IMR-90 (cell line): ENCODE measurements at regions not wholly inside any gene's neighbourhood (a gene's known extent, or its start where the extent isn't known, plus 50 kb on each side); places are given as distances from the start of the nearest gene placed in this dataset.

Source experiments
- ATAC-seq: fragments of 200-7000 bp; cut with Tn5 transposase; 2 replicates; pipeline ENCODE4 v1.9.1; 2020; ENCODE audit warnings: low read depth, mild to moderate bottlenecking, moderate library complexity
- BruUV-seq: library from RNA; stranded (reverse); fragments of 400-500 nt; replicated peaks from 2 replicates; lab custom pipeline; 2021; lab: Mats Ljungman, UMichigan
- CTCF ChIA-PET: fragments of 300-600 bp; formaldehyde crosslinking; extraction: SDS; loops from one replicate; lab custom pipeline; 2021; ENCODE audit warnings: antibody characterized with exemption; lab: Yijun Ruan, JAX
- POLR2A ChIA-PET: fragments of 300-600 bp; sonication (Branson Sonifier 250); formaldehyde crosslinking; loops from one replicate; lab custom pipeline; 2022; ENCODE audit warnings: antibody characterized with exemption; ENCODE audit not compliant: unreplicated experiment; lab: Charles Lee
- DNase-seq: peaks from one replicate; pipeline ENCODE4 v3.0.0; 2013
- H2AFZ ChIP-seq: replicated peaks from 2 replicates; pipeline ENCODE3; 2013; ENCODE audit warnings: low read length, mild to moderate bottlenecking; ENCODE audit not compliant: poor library complexity
- H2AK5ac ChIP-seq: 2 replicates; pipeline ENCODE4 v1.6.1; 2013; ENCODE audit warnings: low read depth, low read length, inconsistent platforms
- H2AK9ac ChIP-seq: replicated peaks from 2 replicates; pipeline ENCODE3; 2013; ENCODE audit warnings: mild to moderate bottlenecking, low read depth, low read length, moderate library complexity; ENCODE audit not compliant: poor library complexity
- H2BK120ac ChIP-seq: 2 replicates; pipeline ENCODE4 v1.6.1; 2013; ENCODE audit warnings: low read depth, low read length, inconsistent platforms
- H2BK15ac ChIP-seq: 3 replicates; pipeline ENCODE4 v1.6.1; 2013; ENCODE audit warnings: low read depth, low read length, inconsistent platforms
- H2BK20ac ChIP-seq: 2 replicates; pipeline ENCODE4 v1.6.1; 2013; ENCODE audit warnings: low read depth, mild to moderate bottlenecking, inconsistent platforms, low read length, moderate library complexity
- H2BK5ac ChIP-seq: 2 replicates; pipeline ENCODE4 v1.6.1; 2013; ENCODE audit warnings: mild to moderate bottlenecking, low read depth, low read length, inconsistent platforms; ENCODE audit not compliant: poor library complexity, severe bottlenecking
- H3K14ac ChIP-seq: replicated peaks from 2 replicates; pipeline ENCODE4 v1.6.1; 2013; ENCODE audit warnings: low read depth, low read length, inconsistent platforms
- H3K18ac ChIP-seq: 2 replicates; pipeline ENCODE4 v1.6.1; 2013; ENCODE audit warnings: low read depth, low read length, control low read depth
- H3K23ac ChIP-seq: 2 replicates; pipeline ENCODE4 v1.6.1; 2013; ENCODE audit warnings: low read depth, low read length, inconsistent platforms
- H3K27ac ChIP-seq: 2 replicates; pipeline ENCODE4 v1.5.1; 2013; ENCODE audit warnings: mild to moderate bottlenecking, control low read depth, low read length; ENCODE audit not compliant: insufficient read depth
- H3K27me3 ChIP-seq: 2 replicates; pipeline ENCODE4 v1.6.1; 2013; ENCODE audit warnings: low read length; ENCODE audit not compliant: control insufficient read depth, insufficient read depth
- H3K36me3 ChIP-seq: 2 replicates; pipeline ENCODE4 v1.6.1; 2013; ENCODE audit warnings: low read length, mixed read lengths; ENCODE audit not compliant: control insufficient read depth, insufficient read depth
- H3K4ac ChIP-seq: 2 replicates; pipeline ENCODE4 v1.6.1; 2013; ENCODE audit warnings: low read depth, low read length, inconsistent platforms
- H3K4me1 ChIP-seq: 2 replicates; pipeline ENCODE4 v1.6.1; 2013; ENCODE audit warnings: low read length, mixed read lengths; ENCODE audit not compliant: control insufficient read depth, insufficient read depth
- H3K4me2 ChIP-seq: 2 replicates; pipeline ENCODE4 v1.6.1; 2013; ENCODE audit warnings: low read depth, mild to moderate bottlenecking, control low read depth, low read length, moderate library complexity
- H3K4me3 ChIP-seq: 2 replicates; pipeline ENCODE4 v1.5.1; 2013; ENCODE audit warnings: low read depth, mild to moderate bottlenecking, control low read depth, low read length, moderate library complexity; ENCODE audit not compliant: insufficient read depth
- H3K56ac ChIP-seq: 2 replicates; pipeline ENCODE4 v1.6.1; 2013; ENCODE audit warnings: low read length, inconsistent platforms; ENCODE audit not compliant: insufficient read depth; ENCODE audit errors: extremely low read depth
- H3K79me1 ChIP-seq, 2 experiments: 2 replicates each; pipeline ENCODE4 v1.6.1; 2013; ENCODE audit warnings: low read length in 2 of 2, inconsistent platforms in 1 of 2, low read depth in 1 of 2
- H3K9ac ChIP-seq: 2 replicates; pipeline ENCODE4 v1.6.1; 2013; ENCODE audit warnings: low read depth, low read length, control low read depth
- H3K9me1 ChIP-seq: 2 replicates; pipeline ENCODE4 v1.6.1; 2013; ENCODE audit warnings: low read length, inconsistent platforms; ENCODE audit not compliant: insufficient read depth
- H3K9me3 ChIP-seq: 2 replicates; pipeline ENCODE4 v1.6.1; 2013; ENCODE audit warnings: low read length; ENCODE audit not compliant: control insufficient read depth, insufficient read depth
- H4K20me1 ChIP-seq: 2 replicates; pipeline ENCODE4 v1.6.1; 2013; ENCODE audit warnings: low read length, inconsistent platforms; ENCODE audit not compliant: insufficient read depth
- H4K5ac ChIP-seq: 2 replicates; pipeline ENCODE4 v1.6.1; 2013; ENCODE audit warnings: mild to moderate bottlenecking, low read depth, low read length, control low read depth
- H4K8ac ChIP-seq, 2 experiments: 2 replicates each; pipeline ENCODE4 v1.6.1; 2013; ENCODE audit warnings: low read depth in 2 of 2, low read length in 2 of 2, control low read depth in 1 of 2, inconsistent platforms in 1 of 2
- H4K91ac ChIP-seq: 2 replicates; pipeline ENCODE4 v1.6.1; 2013; ENCODE audit warnings: low read depth, low read length, inconsistent platforms; ENCODE audit not compliant: insufficient read depth
- BHLHE40 ChIP-seq: fragments of 150-350 bp; IDR thresholded peaks from 2 replicates; pipeline ENCODE4 v1.6.1; 2016; ENCODE audit warnings: mild to moderate bottlenecking, low read depth, low read length
- CEBPB ChIP-seq: IDR thresholded peaks from 2 replicates; pipeline ENCODE4 v1.6.1; 2012; ENCODE audit warnings: low read depth, low read length, improper control_type of control experiment
- CHD1 ChIP-seq: IDR thresholded peaks from 2 replicates; pipeline ENCODE4 v1.6.1; 2012; ENCODE audit warnings: low read depth, low read length, improper control_type of control experiment
- FOS ChIP-seq: fragments of 150-350 bp; IDR thresholded peaks from 2 replicates; pipeline ENCODE4 v1.6.1; 2016; ENCODE audit warnings: low read depth, low read length
- MAFK ChIP-seq: IDR thresholded peaks from 2 replicates; pipeline ENCODE4 v1.6.1; 2012; ENCODE audit warnings: low read depth, low read length, improper control_type of control experiment
- MAZ ChIP-seq: IDR thresholded peaks from 2 replicates; pipeline ENCODE4 v1.6.1; 2012; ENCODE audit warnings: low read depth, mild to moderate bottlenecking, low read length, improper control_type of control experiment, moderate library complexity, borderline replicate concordance
- MXI1 ChIP-seq: IDR thresholded peaks from 2 replicates; pipeline ENCODE4 v1.6.1; 2012; ENCODE audit warnings: low read depth, mild to moderate bottlenecking, low read length, moderate library complexity, borderline replicate concordance
- NFE2L2 ChIP-seq: fragments of 150-350 bp; IDR thresholded peaks from 2 replicates; pipeline ENCODE4 v1.6.1; 2016; ENCODE audit warnings: low read depth, mild to moderate bottlenecking, low read length
- RAD21 ChIP-seq: IDR thresholded peaks from 2 replicates; pipeline ENCODE4 v1.6.1; 2012; ENCODE audit warnings: low read length, improper control_type of control experiment
- RCOR1 ChIP-seq: IDR thresholded peaks from 2 replicates; pipeline ENCODE4 v1.6.1; 2012; ENCODE audit warnings: mild to moderate bottlenecking, low read length, improper control_type of control experiment; ENCODE audit not compliant: insufficient replicate concordance
- WGBS, 2 experiments: methylation state at CpG; one replicate each; pipeline versions ENCODE4 v1.1.5 to v1.1.7; 2013; ENCODE audit warnings: missing lambda C conversion rate in 2 of 2; ENCODE audit not compliant: insufficient read length in 1 of 2; ENCODE audit errors: extremely low coverage in 2 of 2; 5-methylcytosine and 5-hydroxymethylcytosine counted together
- dilution Hi-C: fragments of 300-500 bp; cut with HindIII; formaldehyde crosslinking; loops from one replicate; pipeline ENCODE4 v1.14.3; 2018; ENCODE audit warnings: low sequenced_read_pairs; ENCODE audit not compliant: unreplicated experiment
- in situ Hi-C: fragments of 300-500 bp; cut with MboI; formaldehyde crosslinking; loops from 3 replicates; pipeline ENCODE4 v1.14.3; 2019; ENCODE audit warnings: low sequenced_read_pairs, inconsistent platforms, mixed read lengths
- intact Hi-C: fragments of 100-400 bp; cut with micrococcal nuclease; formaldehyde crosslinking; loops from 2 replicates; pipeline ENCODE4 v1.10.0; 2022
- TF ChIP-seq, protein P1 (sequence below): fragments of 150-350 bp; IDR thresholded peaks from 2 replicates; pipeline ENCODE4 v1.6.1; 2017; ENCODE audit warnings: mild to moderate bottlenecking, antibody characterized with exemption, low read length, low read depth

DNA sequence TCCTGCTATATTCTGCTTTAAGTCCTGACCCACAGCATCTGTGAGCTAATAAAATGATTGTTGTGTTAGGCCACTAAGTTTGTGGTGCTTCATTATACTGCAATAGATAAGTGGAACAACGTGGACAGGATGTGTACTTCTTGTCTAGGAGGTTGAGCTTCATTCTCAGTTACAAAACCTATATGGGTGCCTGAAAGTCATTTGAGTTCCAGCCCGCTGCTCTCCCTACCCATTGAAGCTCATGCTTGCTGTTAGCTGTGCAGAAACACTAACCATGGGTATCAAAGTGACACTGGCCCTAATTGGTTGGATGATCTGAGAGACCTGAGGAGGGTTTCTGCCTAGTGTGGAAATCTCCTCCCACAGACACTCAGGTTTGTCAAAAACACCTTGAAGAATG, 357.2 kb downstream of the PDCD6IP start:
- H3K18ac ChIP-seq: no peak overlapping the region
- H3K27me3 ChIP-seq: no peaks in the 10 kb centered on the region
- no peak overlapping the region for H2AK9ac ChIP-seq
- no peaks in the 10 kb centered on the region for H3K79me1 ChIP-seq
- H3K4ac ChIP-seq: no peak overlapping the region
- H3K14ac ChIP-seq: no peak overlapping the region
- no peaks in the 10 kb centered on the region for H4K20me1 ChIP-seq
- no peaks in the 10 kb centered on the region for H3K36me3 ChIP-seq
- no peak overlapping the region for H2BK120ac ChIP-seq
- no CpG with 5 or more reads among the region's 2 CpGs for WGBS, 2 experiments
- no peak overlapping the region for H2BK20ac ChIP-seq
- BruUV-seq: no TSS peak
- H2BK5ac ChIP-seq: no peak overlapping the region
- H4K8ac ChIP-seq: no peak overlapping the region
- H3K4me3 ChIP-seq: no peak overlapping the region
- H2AK5ac ChIP-seq: no peak overlapping the region
- H3K4me1 ChIP-seq: no peaks in the 10 kb centered on the region
- no peak overlapping the region for H2AFZ ChIP-seq
- CTCF ChIA-PET: no interaction called here
- intact Hi-C loops: no loop called here
- in situ Hi-C loops: no loop called here
- dilution Hi-C loops: no loop called here
- DNase-seq: no peak
- no peak overlapping the region for H3K23ac ChIP-seq
- no peak overlapping the region for H4K91ac ChIP-seq
- H4K5ac ChIP-seq: no peak overlapping the region
- POLR2A ChIA-PET: no interaction called here
- H3K9me3 ChIP-seq: no peaks in the 10 kb centered on the region
- no peaks in the 10 kb centered on the region for H3K9me1 ChIP-seq
- no peak overlapping the region for H3K56ac ChIP-seq
- ATAC-seq: no peak
- H2BK15ac ChIP-seq: no peak overlapping the region
- TF ChIP-seq MAZ (no peak), FOS (no peak), RCOR1 (no peak), BHLHE40 (no peak), CEBPB (no peak), RAD21 (no peak), NFE2L2 (no peak), MAFK (no peak), CHD1 (no peak), MXI1 (no peak)
- TF ChIP-seq, protein P1, sequence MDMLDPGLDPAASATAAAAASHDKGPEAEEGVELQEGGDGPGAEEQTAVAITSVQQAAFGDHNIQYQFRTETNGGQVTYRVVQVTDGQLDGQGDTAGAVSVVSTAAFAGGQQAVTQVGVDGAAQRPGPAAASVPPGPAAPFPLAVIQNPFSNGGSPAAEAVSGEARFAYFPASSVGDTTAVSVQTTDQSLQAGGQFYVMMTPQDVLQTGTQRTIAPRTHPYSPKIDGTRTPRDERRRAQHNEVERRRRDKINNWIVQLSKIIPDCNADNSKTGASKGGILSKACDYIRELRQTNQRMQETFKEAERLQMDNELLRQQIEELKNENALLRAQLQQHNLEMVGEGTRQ: no peak
- H3K4me2 ChIP-seq: no peak overlapping the region
- H3K9ac ChIP-seq: no peak overlapping the region
- no peak overlapping the region for H3K27ac ChIP-seq
